CD4-positive, alpha-beta T cell treated with Interleukin-15 for 4 hours (primary cell): ENCODE measurements at regions not wholly inside any gene's neighbourhood (a gene's known extent, or its start where the extent isn't known, plus 50 kb on each side); places are given as distances from the start of the nearest gene placed in this dataset.
"Not testable (repeated sequence)": the region's sequence is repeated elsewhere in the genome, so short reads cannot be mapped to it uniquely, and the experiment has no call there.

Source experiments
- DNase-seq: peaks from one replicate; pipeline ENCODE4 v3.0.0-alpha.2; 2020; ENCODE audit warnings: low spot score

DNA sequence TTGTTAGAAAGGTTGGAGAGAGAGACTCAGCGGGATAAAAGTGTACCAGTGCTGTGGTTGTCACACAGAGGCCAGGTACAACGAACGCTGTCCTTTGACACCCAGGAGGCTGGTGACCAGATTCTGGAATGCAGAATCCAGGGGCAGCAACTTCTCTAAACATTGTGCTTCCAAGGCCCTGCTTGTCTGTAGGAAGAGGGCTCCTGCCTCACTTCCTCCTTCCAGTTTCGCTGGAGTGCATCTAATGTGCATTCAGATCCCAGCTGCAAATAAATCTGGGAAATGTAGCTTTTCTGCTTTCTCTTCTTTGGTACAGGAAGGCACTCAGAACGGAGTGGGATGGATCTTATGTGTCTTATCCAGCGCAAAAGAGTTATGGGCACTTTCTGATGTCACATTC lies 171.8 kb upstream of the ATP5MC3 start:
- no peak for DNase-seq

DNA sequence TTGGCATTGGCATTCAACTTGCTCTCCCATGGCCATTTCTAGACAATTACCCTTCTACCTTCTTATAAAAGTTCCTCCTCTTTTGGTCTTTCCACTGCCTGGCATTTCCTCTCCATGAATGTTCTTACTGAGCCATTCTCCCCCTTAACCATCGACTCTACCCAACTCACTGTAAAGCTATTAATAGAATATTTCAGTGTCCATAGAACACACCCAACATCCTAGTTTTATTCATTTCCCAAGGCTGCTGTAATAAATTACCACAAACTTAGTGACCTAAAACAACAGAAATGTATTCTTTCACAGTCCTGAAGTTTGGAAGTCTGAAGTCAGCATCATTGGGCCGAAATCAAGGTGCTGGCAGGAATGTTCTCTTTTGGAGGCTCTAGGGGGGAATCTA lies 170.0 kb upstream of the ATP5MC3 start:
- no peak for DNase-seq

DNA sequence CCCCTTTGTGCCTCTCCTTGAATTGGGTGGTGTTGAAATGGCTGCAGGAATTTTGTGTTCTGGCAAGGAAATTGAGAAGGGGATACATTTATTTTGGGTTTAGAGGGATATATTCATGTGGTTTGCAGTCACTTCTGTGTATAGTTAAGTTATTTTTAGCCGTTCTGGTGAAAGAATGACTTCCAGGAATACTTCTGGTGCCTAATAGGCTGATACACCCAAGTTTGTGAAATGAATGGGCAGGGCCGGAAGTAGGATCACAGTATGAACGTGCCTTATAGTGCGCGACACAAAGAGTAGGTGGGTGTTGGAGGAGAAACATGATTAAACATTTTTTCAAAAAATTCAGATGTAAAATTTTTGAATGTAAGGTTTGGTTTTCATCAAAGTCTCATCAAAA lies 168.6 kb upstream of the ATP5MC3 start:
- DNase-seq: no peak

DNA sequence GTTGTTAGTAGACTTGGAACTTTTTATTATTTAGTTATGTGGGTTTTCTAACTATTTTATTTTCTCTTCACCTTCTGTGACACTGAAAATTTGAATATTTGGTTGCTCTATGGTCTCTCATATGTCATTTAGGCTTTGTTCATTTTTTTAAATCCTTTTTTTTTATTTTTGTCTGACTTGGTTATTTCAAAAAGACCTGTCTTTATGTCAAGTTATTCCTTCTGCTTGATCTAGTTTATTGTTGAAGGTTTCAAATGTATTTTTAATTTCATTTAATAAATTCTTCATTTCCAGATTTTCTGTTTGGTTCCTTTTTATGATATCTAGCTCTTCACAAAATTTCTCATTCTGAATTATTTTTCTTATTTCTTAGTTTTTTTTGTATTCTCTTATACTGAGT lies 160.6 kb upstream of the ATP5MC3 start:
- DNase-seq: no peak

DNA sequence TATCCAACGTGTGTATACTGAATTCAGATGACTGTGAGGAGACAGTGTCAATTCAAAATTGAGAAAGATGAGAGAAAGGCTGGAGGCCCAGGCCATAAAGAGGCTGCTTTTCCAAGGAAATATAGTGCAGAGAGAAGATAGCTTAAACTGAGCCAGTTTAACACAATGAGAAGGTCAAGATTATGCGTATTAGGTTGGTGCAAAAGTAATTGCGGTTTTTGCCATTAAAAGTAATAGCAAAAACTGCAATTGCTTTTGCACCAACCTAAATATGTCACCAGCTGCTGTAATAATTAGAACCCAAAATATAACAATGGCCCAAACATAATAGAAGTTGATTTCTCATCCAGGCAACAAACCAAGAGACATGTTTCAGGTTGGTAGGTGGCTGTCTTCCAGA lies 148.7 kb upstream of the ATP5MC3 start:
- DNase-seq: no peak

DNA sequence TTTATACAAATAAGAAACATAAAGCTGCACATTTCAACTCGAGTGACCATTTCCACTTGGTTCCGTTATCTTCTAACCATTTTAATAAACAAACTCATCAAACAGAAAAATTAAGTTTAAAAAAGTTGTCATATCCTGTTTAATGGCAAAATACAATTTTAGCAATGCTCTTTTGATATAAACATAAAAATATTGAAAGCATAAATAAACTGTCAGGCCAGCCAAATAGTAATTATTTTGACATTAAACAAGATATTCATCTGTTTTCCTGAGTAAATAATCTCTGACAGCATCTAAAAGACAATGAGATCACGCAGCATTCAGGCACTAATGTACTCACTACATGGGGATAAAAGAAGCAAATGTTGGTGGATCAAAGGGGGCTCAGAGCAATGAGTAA lies 145.3 kb upstream of the ATP5MC3 start:
- no peak for DNase-seq

DNA sequence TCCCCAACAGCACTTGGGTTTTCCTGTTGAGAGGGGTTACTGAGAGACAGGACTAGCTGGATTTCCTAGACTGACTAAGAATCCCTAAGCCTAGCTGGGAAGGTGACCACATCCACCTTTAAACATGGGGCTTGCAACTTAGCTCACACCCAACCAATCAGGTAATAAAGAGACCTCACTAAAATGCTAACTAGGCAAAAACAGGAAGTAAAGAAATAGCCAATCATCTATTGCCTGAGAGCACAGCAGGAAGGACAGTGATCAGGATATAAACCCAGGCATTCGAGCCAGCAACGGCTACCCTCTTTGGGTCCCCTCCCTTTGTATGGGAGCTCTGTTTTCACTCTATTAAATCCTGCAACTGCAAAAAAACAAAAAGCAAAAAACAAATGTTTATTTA lies 144.7 kb upstream of the ATP5MC3 start:
- DNase-seq: not testable (repeated sequence)

DNA sequence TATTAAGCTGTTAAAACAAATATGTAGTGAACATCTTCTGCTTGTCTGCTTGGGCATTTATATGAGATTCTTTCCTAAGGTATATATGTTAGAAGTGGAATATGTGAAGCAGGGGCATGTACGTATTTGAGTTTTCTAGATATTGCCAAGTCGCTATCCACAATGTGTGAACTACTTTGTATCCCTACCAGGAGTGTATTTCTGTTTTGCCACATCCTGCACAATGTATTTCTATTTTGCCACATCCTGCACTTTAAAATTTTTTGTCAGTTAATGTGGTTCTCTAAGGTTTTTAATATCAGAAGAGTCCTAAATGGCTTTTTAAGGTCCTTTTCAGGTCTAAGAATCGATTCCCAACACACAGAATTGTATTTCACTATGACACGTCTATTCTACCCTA lies 141.7 kb upstream of the ATP5MC3 start:
- no peak for DNase-seq

DNA sequence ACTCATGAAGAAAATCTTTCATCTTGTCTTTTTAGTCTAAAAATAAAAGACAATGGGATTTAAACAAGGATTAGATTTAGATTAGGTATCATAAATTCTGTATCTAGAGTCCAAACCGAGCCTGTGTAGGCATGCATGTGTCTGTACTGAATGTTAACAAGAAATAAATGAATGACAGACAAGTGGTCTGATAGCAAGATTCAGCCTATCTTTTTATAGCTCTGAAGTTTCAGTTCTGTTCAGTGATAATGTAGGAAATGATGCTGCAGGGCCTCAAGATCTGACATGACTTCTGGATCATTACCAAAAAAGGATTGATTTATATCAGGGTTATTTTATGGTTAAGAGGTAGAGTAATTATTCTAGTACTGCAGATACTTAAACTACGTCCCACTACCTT lies 137.0 kb upstream of the ATP5MC3 start:
- DNase-seq: no peak

DNA sequence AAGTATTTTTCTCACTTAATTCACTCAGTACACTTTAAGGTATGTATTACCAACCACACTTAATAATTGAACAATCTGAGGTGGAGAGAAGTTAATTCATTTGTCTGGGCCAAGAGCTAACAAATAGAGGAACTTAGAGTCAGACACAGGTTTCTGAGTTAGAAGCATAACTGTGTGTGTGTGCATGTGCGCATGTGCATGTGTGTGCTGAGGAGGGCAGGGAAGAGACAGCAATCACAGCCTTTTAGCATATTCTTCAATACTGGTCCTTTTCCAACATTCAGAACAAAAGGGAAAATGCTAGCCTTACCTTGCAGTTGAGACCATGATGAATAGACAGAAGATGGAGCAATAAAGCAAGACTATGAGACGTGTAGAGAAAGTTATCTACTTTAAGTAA lies 136.2 kb upstream of the ATP5MC3 start:
- DNase-seq: no peak

DNA sequence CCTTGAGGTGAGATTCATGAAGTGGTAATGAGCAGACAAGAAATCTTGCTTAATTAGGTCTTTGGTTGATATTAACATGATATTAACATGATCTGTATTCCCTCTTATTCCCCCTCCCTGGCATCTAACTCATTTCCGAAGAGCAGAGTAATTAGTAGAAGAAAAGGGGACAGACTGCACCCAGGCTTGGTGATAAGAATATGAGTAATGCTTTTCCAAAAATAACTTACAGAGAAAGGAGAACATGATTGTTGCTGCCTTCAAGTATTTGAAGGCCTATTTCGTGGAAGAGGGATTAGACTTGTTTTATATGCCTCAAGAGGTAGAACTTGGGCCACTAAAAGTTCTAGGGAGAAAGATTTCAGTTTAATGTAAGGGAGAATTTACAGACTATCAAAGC lies 130.6 kb upstream of the ATP5MC3 start:
- no peak for DNase-seq

DNA sequence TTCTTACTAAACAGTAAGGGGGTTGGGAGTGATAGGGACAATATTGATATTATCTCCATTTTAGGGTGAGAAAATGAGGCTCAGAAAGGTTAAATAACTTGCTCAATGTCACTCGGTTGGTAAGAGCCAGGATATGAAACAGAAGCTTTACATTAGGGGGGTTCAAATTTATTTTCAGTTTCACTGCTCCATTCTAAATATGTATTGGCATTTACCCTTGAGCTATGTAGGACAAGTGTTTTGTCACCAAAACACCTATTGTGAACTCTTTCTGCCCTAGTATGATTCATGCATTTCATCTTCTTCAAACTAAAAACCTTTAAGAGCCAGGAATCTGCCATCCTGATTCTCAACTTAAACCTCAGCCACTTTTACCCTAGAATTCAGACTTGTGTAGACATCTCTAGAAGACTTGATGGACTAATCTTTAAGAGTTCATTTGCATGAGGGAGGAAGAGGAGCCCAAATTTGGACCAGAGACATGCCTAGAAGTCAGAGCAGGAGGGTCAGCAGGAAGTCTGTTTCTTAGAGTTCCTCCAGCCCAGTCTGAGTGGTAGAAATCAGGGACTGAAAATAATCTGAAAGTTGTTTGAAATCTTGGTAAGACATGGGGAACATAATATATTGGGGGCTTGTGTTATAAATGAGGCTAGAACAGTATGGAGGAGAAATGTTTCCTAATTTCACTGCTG lies 129.4 kb upstream of the ATP5MC3 start:
- DNase-seq: no peak

DNA sequence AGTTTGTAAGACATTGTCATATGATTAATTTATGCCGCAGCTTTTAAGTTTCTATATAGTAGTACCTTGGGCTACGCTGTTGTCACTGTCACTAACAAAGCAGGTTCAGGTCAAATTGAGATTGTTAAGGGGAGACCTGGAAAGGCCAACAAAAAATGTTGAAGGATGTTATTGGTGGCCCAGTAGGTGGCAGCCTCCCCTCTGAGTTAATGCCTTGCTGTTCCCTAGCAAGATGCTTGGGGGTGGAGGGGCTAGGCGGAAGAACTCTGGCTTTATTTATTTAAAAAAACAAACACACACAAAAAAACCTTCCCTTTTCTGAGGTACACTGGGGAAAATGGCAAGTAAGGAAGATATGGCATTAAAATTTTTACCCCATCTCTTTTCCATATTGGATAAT lies 128.3 kb upstream of the ATP5MC3 start:
- no peak for DNase-seq

DNA sequence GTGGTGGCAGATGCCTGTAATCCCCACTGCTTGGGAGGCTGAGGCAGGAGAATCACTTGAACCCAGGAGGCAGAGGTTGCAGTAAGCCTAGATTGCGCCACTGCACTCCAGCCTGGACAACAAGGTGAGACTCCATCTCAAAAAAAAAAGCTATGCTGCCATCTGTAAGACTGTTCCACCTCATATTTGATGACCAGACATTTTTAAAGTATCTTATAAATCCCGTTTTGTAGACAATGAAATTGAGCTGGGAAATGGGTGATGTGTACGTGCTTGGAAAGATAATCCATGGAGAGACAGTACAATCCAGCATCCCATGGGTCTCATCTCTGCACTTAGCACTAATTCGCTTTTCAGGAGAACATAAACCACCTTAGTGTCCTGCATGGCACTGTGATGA lies 126.5 kb upstream of the ATP5MC3 start:
- no peak for DNase-seq

DNA sequence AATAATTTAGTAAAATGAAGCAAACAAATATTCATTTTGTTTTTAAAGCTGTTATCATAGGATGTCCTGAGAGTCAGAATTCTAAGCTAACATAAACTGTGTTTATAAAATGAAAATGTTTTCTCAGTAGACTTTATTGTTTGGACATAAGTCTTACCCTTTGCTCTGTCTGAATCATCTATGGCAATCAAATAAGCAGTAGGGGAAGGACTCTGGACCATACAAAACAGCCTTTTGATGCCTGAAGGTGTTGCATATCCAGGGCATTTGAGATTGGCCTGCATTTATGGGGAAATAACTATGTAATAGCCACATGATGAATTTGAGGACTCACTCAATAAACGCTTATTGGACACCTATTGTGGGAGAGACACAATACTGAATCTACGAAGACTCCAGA lies 123.0 kb upstream of the ATP5MC3 start:
- DNase-seq: no peak

DNA sequence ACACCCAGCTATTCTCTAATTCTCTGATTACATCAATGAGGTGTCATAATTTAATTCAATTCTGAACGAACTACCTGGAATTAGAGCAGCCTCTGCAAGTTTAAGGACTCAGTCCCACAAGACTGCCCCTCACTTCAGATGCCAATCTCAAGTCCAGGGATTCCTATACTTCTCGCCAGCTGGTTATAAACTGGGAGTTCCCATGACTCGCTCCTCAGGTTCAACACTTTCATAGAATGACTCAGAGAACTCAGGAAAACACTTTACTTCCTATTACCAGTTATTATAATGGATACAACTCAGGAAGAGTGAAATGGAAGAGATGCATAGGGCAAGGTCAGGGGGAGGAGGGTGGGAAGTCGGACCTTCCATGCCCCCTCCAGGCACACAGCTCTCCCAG lies 112.3 kb upstream of the ATP5MC3 start:
- DNase-seq: no peak

DNA sequence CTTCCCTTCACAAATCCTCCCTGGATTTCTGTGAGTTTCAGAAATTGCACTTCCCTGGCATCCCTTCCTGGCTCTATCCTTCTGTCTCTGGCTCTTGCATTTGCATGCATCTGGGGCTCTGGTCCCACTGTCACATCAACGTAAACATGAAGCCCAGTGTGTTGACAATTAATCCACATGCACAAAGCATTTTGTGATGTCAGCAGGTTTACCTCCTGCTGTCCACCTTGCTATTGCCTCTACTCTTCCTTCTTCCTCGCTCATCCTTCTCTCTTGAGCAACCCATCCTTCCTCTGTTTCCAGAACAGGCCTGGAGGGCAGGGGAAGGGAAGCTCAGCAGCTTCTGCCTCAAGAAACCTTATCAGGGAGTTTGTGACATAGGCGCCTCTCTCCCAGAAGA lies 111.7 kb upstream of the ATP5MC3 start:
- DNase-seq: no peak

DNA sequence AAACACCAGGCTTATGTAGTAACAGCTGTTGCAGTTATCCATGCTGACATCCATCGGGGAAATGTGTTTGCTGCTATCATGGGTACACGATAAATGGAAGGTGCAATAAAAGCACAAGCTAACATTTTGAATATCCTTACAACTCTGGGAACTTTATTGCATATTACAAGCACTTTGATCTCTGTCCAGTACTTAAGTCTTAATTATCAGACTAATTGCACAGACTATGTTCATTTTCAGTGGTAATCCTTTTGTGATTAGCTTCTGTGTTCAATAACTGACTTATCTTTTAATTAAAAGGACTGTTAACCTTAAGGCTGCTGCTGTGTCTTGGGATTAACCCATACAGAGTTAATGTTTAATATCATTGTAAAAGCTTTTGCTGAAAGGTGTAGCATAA lies 101.4 kb upstream of the ATP5MC3 start:
- DNase-seq: no peak

DNA sequence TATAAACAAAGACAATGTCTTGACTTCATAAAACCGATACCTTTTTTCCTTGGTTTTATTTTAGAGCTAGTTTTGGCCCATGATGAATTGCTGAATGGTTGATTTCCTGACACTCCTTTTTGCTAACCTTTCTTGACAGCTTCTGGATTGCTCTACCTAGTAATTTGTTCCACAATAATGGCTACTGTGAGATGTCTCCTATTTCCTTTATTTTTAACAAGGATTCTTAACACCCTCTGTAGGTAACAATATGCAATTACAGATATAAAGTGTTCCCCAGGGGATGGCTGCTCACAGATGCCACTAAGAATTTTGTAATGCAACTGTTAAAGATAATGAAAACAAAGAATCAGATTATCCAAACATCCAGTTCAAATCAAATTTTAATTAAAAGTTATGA lies 100.8 kb upstream of the ATP5MC3 start:
- DNase-seq: peak; percentile 9

DNA sequence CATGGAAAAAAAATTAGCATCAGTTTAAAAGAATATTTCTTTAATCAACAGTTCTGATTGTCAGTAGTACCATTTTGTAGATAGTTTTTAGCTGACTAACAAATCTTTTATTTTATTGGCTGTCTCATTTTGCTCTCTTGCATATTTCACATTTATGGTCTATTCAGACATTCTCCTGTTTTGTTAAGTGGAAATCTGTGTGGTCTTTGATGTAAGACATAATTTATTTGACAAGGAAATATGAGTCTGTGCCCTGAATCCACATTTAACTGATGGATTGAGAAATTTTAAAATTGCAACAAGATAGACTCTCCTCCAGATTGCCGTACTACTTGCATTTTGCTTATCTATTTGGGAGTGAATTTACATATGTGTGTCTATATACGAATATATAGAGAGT lies 96.3 kb upstream of the ATP5MC3 start:
- DNase-seq: no peak

DNA sequence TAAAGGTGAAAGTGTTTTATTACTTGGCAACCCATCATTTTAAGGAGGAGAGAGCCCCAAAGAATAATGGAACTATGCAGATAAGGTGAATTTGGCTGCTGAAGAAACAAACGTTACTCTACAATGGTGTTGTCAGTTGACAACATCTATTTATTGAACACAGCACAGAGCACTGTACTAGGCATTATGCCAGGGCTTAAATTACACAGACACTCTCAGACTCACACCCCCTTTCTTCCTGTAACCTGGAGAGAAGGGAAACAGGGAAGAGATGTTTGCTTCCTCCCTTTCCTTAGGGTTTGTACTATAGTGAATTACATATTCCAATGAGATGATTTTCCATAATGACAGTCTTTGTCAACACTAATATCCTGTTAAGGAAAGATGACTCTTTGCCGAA lies 94.0 kb upstream of the ATP5MC3 start:
- no peak for DNase-seq

DNA sequence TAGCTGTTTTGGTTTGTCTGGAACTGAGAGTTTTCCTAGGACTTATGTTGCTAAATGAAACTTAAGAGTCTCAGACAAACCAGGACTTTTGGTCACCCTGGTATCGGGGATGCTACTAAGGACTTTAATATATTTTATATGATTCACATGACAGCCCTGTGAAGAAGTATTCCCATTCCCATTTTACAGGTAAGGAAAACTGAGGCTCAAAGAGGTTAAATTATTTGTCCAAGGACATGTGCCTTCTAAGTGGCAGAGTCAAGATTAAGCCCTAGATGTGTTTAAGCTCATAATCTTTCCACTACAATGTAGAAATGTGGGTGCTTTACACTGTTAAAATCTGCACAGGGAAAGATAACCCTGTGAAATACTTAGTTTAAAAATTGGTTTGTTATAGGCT lies 77.7 kb upstream of the ATP5MC3 start:
- no peak for DNase-seq

DNA sequence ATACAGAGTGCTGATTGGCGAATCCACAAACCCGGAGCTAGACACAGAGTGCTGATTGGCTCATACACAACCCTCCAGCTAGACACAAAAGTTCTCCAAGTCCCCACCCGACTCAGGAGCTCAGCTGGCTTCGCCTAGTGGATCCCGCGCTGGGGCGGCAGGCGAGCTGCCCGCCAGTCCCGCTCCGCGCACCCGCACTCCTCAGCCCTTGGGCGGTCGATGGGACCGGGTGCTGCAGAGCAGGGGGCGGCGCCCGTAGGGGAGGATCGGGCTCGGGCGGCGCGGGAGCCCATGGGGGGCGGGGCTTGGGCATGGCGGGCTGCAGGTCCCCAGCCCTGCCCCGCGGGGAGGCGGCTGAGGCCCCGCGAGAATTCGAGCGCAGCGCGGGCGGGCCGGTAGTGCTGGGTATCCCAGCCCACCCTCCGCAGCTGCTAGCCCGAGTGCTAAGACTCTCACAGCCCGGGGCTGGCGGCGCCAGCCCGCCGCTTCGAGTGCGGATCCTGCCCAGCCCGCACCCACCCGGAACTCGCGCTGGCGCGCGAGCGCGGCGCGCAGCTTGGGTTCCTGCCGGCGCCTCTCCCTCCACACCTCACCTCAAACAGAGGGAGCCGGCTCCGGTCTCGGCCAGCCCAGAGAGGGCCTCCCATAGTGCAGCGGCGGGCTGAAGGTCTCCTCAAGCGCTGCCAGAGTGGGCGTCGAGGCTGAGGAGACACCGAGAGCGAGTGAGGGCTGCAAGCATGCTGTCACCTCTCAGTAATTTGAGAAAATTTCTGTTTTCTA lies 75.5 kb upstream of the ATP5MC3 start:
- no peak for DNase-seq

DNA sequence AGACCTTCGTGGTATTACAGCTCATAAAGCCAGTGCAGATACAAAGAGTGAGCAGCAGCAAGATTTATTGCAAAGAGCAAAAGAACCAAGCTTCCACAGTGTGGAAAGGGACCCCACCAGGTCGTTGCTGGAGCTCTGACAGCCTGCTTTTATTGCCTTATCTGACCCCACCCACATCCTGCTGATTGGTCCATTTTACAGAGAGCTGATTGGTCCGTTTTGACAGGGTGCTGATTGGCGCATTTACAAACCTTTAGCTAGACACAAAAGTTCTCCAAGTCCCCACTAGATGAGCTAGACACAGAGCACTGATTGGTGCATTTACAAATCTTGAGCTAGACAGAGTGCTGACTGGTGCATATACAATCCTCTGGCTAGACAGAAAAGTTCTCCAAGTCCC lies 74.9 kb upstream of the ATP5MC3 start:
- not testable (repeated sequence) for DNase-seq
